ENCODE measurements at regions not wholly inside any gene's neighbourhood (a gene's known extent, or its start where the extent isn't known, plus 50 kb on each side); places are given as distances from the start of the nearest gene placed in this dataset.
"Not testable (repeated sequence)": the region's sequence is repeated elsewhere in the genome, so short reads cannot be mapped to it uniquely, and the experiment has no call there.

- H3K4me2 ChIP-seq (ENCODE audit: control insufficient read depth, insufficient read depth); H3K4me3 ChIP-seq; H4K20me1 ChIP-seq (ENCODE audit: control insufficient read depth, insufficient read depth); H3K27ac ChIP-seq (ENCODE audit: control insufficient read depth, insufficient read depth); FAIRE-seq; CTCF ChIA-PET; H3K79me2 ChIP-seq (ENCODE audit: control insufficient read depth, insufficient read depth, low read length); DNase-seq (ENCODE audit: low read depth, low spot score); RAD21 ChIA-PET (ENCODE audit: unreplicated experiment); intact Hi-C loops (cut with micrococcal nuclease; ENCODE audit: unreplicated experiment); H3K27me3 ChIP-seq (replicated peaks in 1 of 2; ENCODE audit: control insufficient read depth in 2 of 2, insufficient read depth in 2 of 2, low read length in 1 of 2); SMC1A ChIA-PET (ENCODE audit: uncharacterized antibody, unreplicated experiment); H3K36me3 ChIP-seq (ENCODE audit: control insufficient read depth in 2 of 2, insufficient read depth in 2 of 2, low read length in 1 of 2); ATAC-seq; in situ Hi-C loops (cut with MboI); H3K9me3 ChIP-seq (replicated peaks; ENCODE audit: control insufficient read depth, insufficient read depth, low read length); POLR2A ChIA-PET; H3K9ac ChIP-seq (ENCODE audit: control insufficient read depth, insufficient read depth, low read length); H2AFZ ChIP-seq (ENCODE audit: control insufficient read depth, low read depth, low read length); H3K4me1 ChIP-seq (ENCODE audit: control insufficient read depth, insufficient read depth, low read length); BruUV-seq (replicated peaks): not testable (repeated sequence)
- WGBS (ENCODE audit: insufficient coverage, insufficient replicate concordance, low lambda C conversion rate, missing lambda C conversion rate) = 44% methylated on average over 2 of the region's 2 CpGs
Observed at GRCh38 chrX:92774016-92774415, 899.4 kb downstream of the NAP1L3 start.

DNA sequence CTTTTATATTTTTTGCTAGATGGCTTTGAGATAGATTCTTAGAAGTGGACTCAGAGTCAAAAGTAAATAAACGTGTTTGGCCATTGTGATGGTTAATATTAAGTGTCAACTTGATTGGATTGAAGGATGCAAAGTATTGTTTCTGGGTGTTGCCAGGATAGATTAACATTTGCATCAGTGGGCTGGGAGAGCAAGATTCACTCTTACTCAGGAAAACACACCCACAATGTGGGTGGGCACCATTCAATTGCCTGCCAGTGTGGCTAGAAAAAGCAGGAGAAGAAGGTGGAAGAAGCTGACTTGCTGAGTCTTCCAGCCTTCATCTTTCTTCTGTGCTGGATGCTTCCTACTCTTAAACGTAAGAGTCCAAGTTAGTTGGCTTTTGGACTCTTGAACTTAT, 912.4 kb downstream of the NAP1L3 start:
- H3K36me3 ChIP-seq (ENCODE audit: control insufficient read depth in 2 of 2, insufficient read depth in 2 of 2, low read length in 1 of 2); H3K27me3 ChIP-seq (replicated peaks in 1 of 2; ENCODE audit: control insufficient read depth in 2 of 2, insufficient read depth in 2 of 2, low read length in 1 of 2); H2AFZ ChIP-seq (ENCODE audit: control insufficient read depth, low read depth, low read length); H3K27ac ChIP-seq (ENCODE audit: control insufficient read depth, insufficient read depth); DNase-seq (ENCODE audit: low read depth, low spot score); ATAC-seq; H3K4me3 ChIP-seq; in situ Hi-C loops (cut with MboI); FAIRE-seq; BruUV-seq (replicated peaks); RAD21 ChIA-PET (ENCODE audit: unreplicated experiment); H3K4me1 ChIP-seq (ENCODE audit: control insufficient read depth, insufficient read depth, low read length); H3K4me2 ChIP-seq (ENCODE audit: control insufficient read depth, insufficient read depth); POLR2A ChIA-PET; intact Hi-C loops (cut with micrococcal nuclease; ENCODE audit: unreplicated experiment); H3K9me3 ChIP-seq (replicated peaks; ENCODE audit: control insufficient read depth, insufficient read depth, low read length); H3K9ac ChIP-seq (ENCODE audit: control insufficient read depth, insufficient read depth, low read length); H4K20me1 ChIP-seq (ENCODE audit: control insufficient read depth, insufficient read depth); CTCF ChIA-PET; H3K79me2 ChIP-seq (ENCODE audit: control insufficient read depth, insufficient read depth, low read length); SMC1A ChIA-PET (ENCODE audit: uncharacterized antibody, unreplicated experiment): not testable (repeated sequence)
- WGBS (ENCODE audit: insufficient coverage, insufficient replicate concordance, low lambda C conversion rate, missing lambda C conversion rate) = 0% methylated on average over 1 of the region's 2 CpGs
